Activated CD8-positive, alpha-beta memory T cell treated with anti-CD3 and anti-CD28 coated beads, Interleukin-2, amount 50 U/mL, for 1 hour (primary cell): ENCODE measurements at regions not wholly inside any gene's neighbourhood (a gene's known extent, or its start where the extent isn't known, plus 50 kb on each side); places are given as distances from the start of the nearest gene placed in this dataset.
"Not testable (repeated sequence)": the region's sequence is repeated elsewhere in the genome, so short reads cannot be mapped to it uniquely, and the experiment has no call there.

Experiments
- DNase-seq: peaks from one replicate; pipeline ENCODE4 v3.0.0-alpha.2; 2020; ENCODE audit errors: extremely low read depth

GRCh38 chr6:16824845-16825685, 63.8 kb upstream of the ATXN1 start:
- DNase-seq = no peak

GRCh38 chr6:16823718-16824352, 62.6 kb upstream of the ATXN1 start:
- no peak for DNase-seq

- DNase-seq = no peak
These were observed 61.9 kb upstream of the ATXN1 start for GRCh38 chr6:16822975-16823717.

GRCh38 chr6:16822529-16822928, 61.3 kb upstream of the ATXN1 start:
- DNase-seq = no peak

GRCh38 chr6:16821834-16822264, 60.6 kb upstream of the ATXN1 start:
- DNase-seq = no peak

GRCh38 chr6:16820262-16820661, 59.0 kb upstream of the ATXN1 start:
- DNase-seq = not testable (repeated sequence)

GRCh38 chr6:16819752-16820151, 58.5 kb upstream of the ATXN1 start:
- no peak for DNase-seq

- DNase-seq = no peak
These were observed 57.8 kb upstream of the ATXN1 start for GRCh38 chr6:16818992-16819626.

GRCh38 chr6:16817594-16817993, 56.3 kb upstream of the ATXN1 start:
- no peak for DNase-seq

GRCh38 chr6:16816891-16817290, 55.6 kb upstream of the ATXN1 start:
- no peak for DNase-seq

GRCh38 chr6:16812993-16813392, 51.7 kb upstream of the ATXN1 start:
- DNase-seq = no peak

- no peak for DNase-seq
These were observed 50.2 kb upstream of the ATXN1 start for GRCh38 chr6:16811277-16811979.
